PC-9 (cell line): ENCODE measurements at regions not wholly inside any gene's neighbourhood (a gene's known extent, or its start where the extent isn't known, plus 50 kb on each side); places are given as distances from the start of the nearest gene placed in this dataset.

ENCODE experiments used
- BruUV-seq: library from RNA; stranded (reverse); fragments of 400-500 nt; replicated peaks from 2 replicates; lab custom pipeline; 2021; lab: Mats Ljungman, UMichigan
- CTCF ChIA-PET: fragments of 300-600 bp; sonication (Branson Sonifier 250); formaldehyde crosslinking; loops from one replicate; lab custom pipeline; 2022; ENCODE audit warnings: antibody characterized with exemption; lab: Charles Lee
- POLR2A ChIA-PET: fragments of 300-600 bp; sonication (Branson Sonifier 250); formaldehyde crosslinking; loops from one replicate; lab custom pipeline; 2022; ENCODE audit warnings: antibody characterized with exemption; ENCODE audit not compliant: unreplicated experiment; lab: Charles Lee
- DNase-seq, 2 experiments: peaks; one replicate each; pipeline versions ENCODE4 v3.0.0 to v3.0.0-alpha.2; 2015 to 2022; ENCODE audit warnings: mixed read lengths in 1 of 2
- H2AFZ ChIP-seq: fragments of 200-600 bp; sonication (generic); 2 replicates; pipeline ENCODE4 v1.8.1; 2017; ENCODE audit warnings: antibody characterized with exemption
- H3F3A ChIP-seq: fragments of 200-600 bp; sonication (generic); 2 replicates; pipeline ENCODE4 v1.8.1; 2017; ENCODE audit warnings: antibody characterized with exemption, mild to moderate bottlenecking, low read depth; ENCODE audit not compliant: insufficient read depth
- H3K27ac ChIP-seq: fragments of 200-600 bp; sonication (generic); 2 replicates; pipeline ENCODE4 v1.6.1; 2016; ENCODE audit warnings: mixed run types
- H3K27me3 ChIP-seq: fragments of 200-600 bp; sonication (generic); 2 replicates; pipeline ENCODE4 v1.6.1; 2016; ENCODE audit warnings: low read depth, mixed run types; ENCODE audit not compliant: insufficient read depth
- H3K36me3 ChIP-seq: fragments of 200-600 bp; sonication (generic); 2 replicates; pipeline ENCODE4 v1.6.1; 2016; ENCODE audit warnings: low read depth, mixed run types
- H3K4me1 ChIP-seq: fragments of 200-600 bp; sonication (generic); replicated peaks from 2 replicates; pipeline ENCODE4 v1.6.1; 2016; ENCODE audit warnings: mixed run types; ENCODE audit not compliant: insufficient read depth
- H3K4me2 ChIP-seq: fragments of 200-600 bp; sonication (generic); 2 replicates; pipeline ENCODE4 v1.6.1; 2017; ENCODE audit warnings: mixed run types
- H3K4me3 ChIP-seq: fragments of 200-600 bp; sonication (generic); 2 replicates; pipeline ENCODE4 v1.6.1; 2016; ENCODE audit warnings: mixed run types
- H3K79me2 ChIP-seq: fragments of 200-600 bp; sonication (generic); 2 replicates; pipeline ENCODE4 v1.6.1; 2017; ENCODE audit warnings: low read depth, mixed run types
- H3K9me2 ChIP-seq: fragments of 200-600 bp; sonication (generic); 2 replicates; pipeline ENCODE4 v1.8.1; 2017; ENCODE audit warnings: mild to moderate bottlenecking; ENCODE audit not compliant: insufficient read depth
- H3K9me3 ChIP-seq: fragments of 200-600 bp; sonication (generic); 2 replicates; pipeline ENCODE4 v1.8.1; 2016; ENCODE audit warnings: low read depth; ENCODE audit not compliant: insufficient read depth
- H4K20me1 ChIP-seq: fragments of 200-600 bp; sonication (generic); 2 replicates; pipeline ENCODE4 v1.8.1; 2017; ENCODE audit not compliant: insufficient read depth
- CTCF ChIP-seq: fragments of 200-600 bp; sonication (generic); conservative IDR thresholded peaks from 2 replicates; pipeline ENCODE4 v1.6.1; 2017; ENCODE audit warnings: mixed run types, antibody characterized with exemption, mild to moderate bottlenecking, moderate library complexity
- EZH2 ChIP-seq: fragments of 200-600 bp; sonication (generic); IDR thresholded peaks from 2 replicates; pipeline ENCODE4 v1.8.0; 2017; ENCODE audit warnings: antibody characterized with exemption, low read depth
- intact Hi-C: fragments of 100-400 bp; cut with micrococcal nuclease; formaldehyde crosslinking; loops from one replicate; pipeline ENCODE4 v1.10.0; 2022; ENCODE audit not compliant: unreplicated experiment

- Histone ChIP-seq H3K4me1 (no peaks in the 10 kb centered on the region), H3K36me3 (no peaks in the 10 kb centered on the region), H3K27me3 (no peaks in the 10 kb centered on the region), H3K27ac (no peak overlapping the region), H3K79me2 (no peaks in the 10 kb centered on the region), H2AFZ (no peak overlapping the region), H3K9me3 (no peaks in the 10 kb centered on the region), H3F3A (no peaks in the 10 kb centered on the region), H4K20me1 (no peaks in the 10 kb centered on the region), H3K9me2 (no peaks in the 10 kb centered on the region), H3K4me2 (no peak overlapping the region), H3K4me3 (no peak overlapping the region)
- ChIA-PET POLR2A (no interaction called here), CTCF (no interaction called here)
- DNase-seq: no peak
- intact Hi-C loops: no loop called here
- TF ChIP-seq CTCF: no peak
- TF ChIP-seq EZH2: no peak
- no TSS peak for BruUV-seq
These were observed 536.3 kb downstream of the SLC6A15 start for GRCh38 chr12:84376320-84376719.

GRCh38 chr12:84375449-84376170, 537.0 kb downstream of the SLC6A15 start:
- Histone ChIP-seq H3K4me1 (no peaks in the 10 kb centered on the region), H3K4me2 (no peak overlapping the region), H3K9me2 (no peaks in the 10 kb centered on the region), H3K79me2 (no peaks in the 10 kb centered on the region), H3K36me3 (no peaks in the 10 kb centered on the region), H3K4me3 (no peak overlapping the region), H2AFZ (no peak overlapping the region), H3K9me3 (no peaks in the 10 kb centered on the region), H4K20me1 (no peaks in the 10 kb centered on the region), H3K27me3 (no peaks in the 10 kb centered on the region), H3F3A (no peaks in the 10 kb centered on the region), H3K27ac (no peak overlapping the region)
- POLR2A ChIA-PET: no interaction called here
- TF ChIP-seq CTCF (no peak), EZH2 (no peak)
- intact Hi-C loops: no loop called here
- no TSS peak for BruUV-seq
- no peak for DNase-seq
- CTCF ChIA-PET: no interaction called here

- Histone ChIP-seq H3K4me1 (no peaks in the 10 kb centered on the region), H2AFZ (no peak overlapping the region), H3F3A (no peaks in the 10 kb centered on the region), H3K4me2 (no peak overlapping the region), H3K4me3 (no peak overlapping the region), H3K27ac (no peak overlapping the region), H3K36me3 (no peaks in the 10 kb centered on the region), H3K27me3 (no peaks in the 10 kb centered on the region), H4K20me1 (no peaks in the 10 kb centered on the region), H3K79me2 (no peaks in the 10 kb centered on the region), H3K9me2 (no peaks in the 10 kb centered on the region), H3K9me3 (no peaks in the 10 kb centered on the region)
- ChIA-PET CTCF (no interaction called here), POLR2A (no interaction called here)
- no TSS peak for BruUV-seq
- intact Hi-C loops: no loop called here
- TF ChIP-seq CTCF (no peak), EZH2 (no peak)
- no peak for DNase-seq
These were observed 550.1 kb downstream of the SLC6A15 start for GRCh38 chr12:84362552-84362897.
